H9 (cell line): ENCODE measurements at regions not wholly inside any gene's neighbourhood (a gene's known extent, or its start where the extent isn't known, plus 50 kb on each side); places are given as distances from the start of the nearest gene placed in this dataset.

Source experiments
- DNase-seq: peaks from one replicate; pipeline ENCODE4 v3.0.0-alpha.2; 2017
- H2AFZ ChIP-seq: one replicate; pipeline ENCODE4 v1.6.1; 2013; ENCODE audit warnings: mild to moderate bottlenecking, low read length, control low read depth, moderate library complexity
- H2AK5ac ChIP-seq: 2 replicates; pipeline ENCODE4 v1.6.1; 2013; ENCODE audit warnings: low read length, control low read depth, mixed read lengths; ENCODE audit not compliant: insufficient read length
- H2BK120ac ChIP-seq: one replicate; pipeline ENCODE4 v1.6.1; 2013; ENCODE audit warnings: low read depth, mild to moderate bottlenecking, low read length, control low read depth, inconsistent platforms; ENCODE audit not compliant: poor library complexity, severe bottlenecking
- H2BK12ac ChIP-seq: 2 replicates; pipeline ENCODE4 v1.6.1; 2013; ENCODE audit warnings: low read length, control low read depth, mixed read lengths, low read depth; ENCODE audit not compliant: insufficient read length
- H2BK15ac ChIP-seq: 2 replicates; pipeline ENCODE4 v1.6.1; 2013; ENCODE audit warnings: low read depth, low read length, control low read depth
- H2BK20ac ChIP-seq: one replicate; pipeline ENCODE4 v1.6.1; 2013; ENCODE audit warnings: low read depth, mild to moderate bottlenecking, low read length, control low read depth, inconsistent platforms; ENCODE audit not compliant: poor library complexity, severe bottlenecking
- H2BK5ac ChIP-seq: 2 replicates; pipeline ENCODE4 v1.6.1; 2013; ENCODE audit warnings: low read length, control low read depth, mixed read lengths; ENCODE audit not compliant: insufficient read length
- H3K14ac ChIP-seq: 2 replicates; pipeline ENCODE4 v1.6.1; 2013; ENCODE audit warnings: low read length, control low read depth; ENCODE audit not compliant: insufficient read depth
- H3K18ac ChIP-seq: 2 replicates; pipeline ENCODE4 v1.6.1; 2013; ENCODE audit warnings: low read depth, mild to moderate bottlenecking, mixed read lengths, low read length, control low read depth; ENCODE audit not compliant: insufficient read length
- H3K23ac ChIP-seq: 2 replicates; pipeline ENCODE4 v1.6.1; 2013; ENCODE audit warnings: low read length, control low read depth, mixed read lengths, low read depth; ENCODE audit not compliant: insufficient read length
- H3K23me2 ChIP-seq: 2 replicates; pipeline ENCODE4 v1.6.1; 2013; ENCODE audit warnings: low read depth, mild to moderate bottlenecking, mixed read lengths, low read length, control low read depth; ENCODE audit not compliant: insufficient read length, poor library complexity, severe bottlenecking
- H3K27ac ChIP-seq: 2 replicates; pipeline ENCODE4 v1.5.1; 2013; ENCODE audit warnings: low read length, control low read depth, mixed read lengths, low read depth; ENCODE audit not compliant: insufficient read length
- H3K27me3 ChIP-seq: 2 replicates; pipeline ENCODE4 v1.6.1; 2013; ENCODE audit warnings: low read length, control low read depth, inconsistent platforms; ENCODE audit not compliant: insufficient read depth
- H3K4ac ChIP-seq: 2 replicates; pipeline ENCODE4 v1.6.1; 2013; ENCODE audit warnings: low read depth, mild to moderate bottlenecking, control low read depth, inconsistent platforms, low read length, moderate library complexity
- H3K4me1 ChIP-seq: 2 replicates; pipeline ENCODE4 v1.6.1; 2013; ENCODE audit warnings: low read length, control low read depth, inconsistent platforms; ENCODE audit not compliant: insufficient read depth
- H3K4me2 ChIP-seq: 2 replicates; pipeline ENCODE4 v1.6.1; 2013; ENCODE audit warnings: low read length, control low read depth, mixed read lengths; ENCODE audit not compliant: insufficient read length, insufficient read depth
- H3K56ac ChIP-seq: 2 replicates; pipeline ENCODE4 v1.6.1; 2013; ENCODE audit warnings: low read depth, mild to moderate bottlenecking, mixed read lengths, low read length, control low read depth; ENCODE audit not compliant: insufficient read length
- H3K79me1 ChIP-seq: 2 replicates; pipeline ENCODE4 v1.6.1; 2013; ENCODE audit warnings: low read depth, mild to moderate bottlenecking, moderate library complexity, low read length, control low read depth, inconsistent platforms; ENCODE audit not compliant: insufficient read depth, poor library complexity, severe bottlenecking
- H3K79me2 ChIP-seq: 2 replicates; pipeline ENCODE4 v1.6.1; 2013; ENCODE audit warnings: low read length, control low read depth, inconsistent platforms; ENCODE audit not compliant: insufficient read depth
- H3K9ac ChIP-seq: 2 replicates; pipeline ENCODE4 v1.6.1; 2013; ENCODE audit warnings: low read length, control low read depth, mixed read lengths; ENCODE audit not compliant: insufficient read length; ENCODE audit errors: extremely low read depth
- H3K9me3 ChIP-seq: one replicate; pipeline ENCODE4 v1.6.1; 2013; ENCODE audit warnings: low read depth, low read length, inconsistent platforms; ENCODE audit not compliant: control insufficient read depth
- H3T11ph ChIP-seq: one replicate; pipeline ENCODE4 v1.6.1; 2013; ENCODE audit warnings: mild to moderate bottlenecking, low read length, control low read depth, inconsistent platforms
- H4K20me1 ChIP-seq: one replicate; pipeline ENCODE4 v1.6.1; 2013; ENCODE audit not compliant: control insufficient read depth, insufficient read length, insufficient read depth
- H4K5ac ChIP-seq: 2 replicates; pipeline ENCODE4 v1.6.1; 2013; ENCODE audit warnings: low read depth, mild to moderate bottlenecking, mixed read lengths, low read length, control low read depth; ENCODE audit not compliant: insufficient read length
- H4K8ac ChIP-seq: replicated peaks from 2 replicates; pipeline ENCODE4 v1.6.1; 2013; ENCODE audit warnings: low read length, control low read depth, mixed read lengths, low read depth; ENCODE audit not compliant: insufficient read length
- H4K91ac ChIP-seq: 2 replicates; pipeline ENCODE4 v1.6.1; 2013; ENCODE audit warnings: low read depth, mild to moderate bottlenecking, moderate library complexity, mixed read lengths, low read length, control low read depth; ENCODE audit not compliant: insufficient read length
- H3K27ac Mint-ChIP-seq, 3 experiments: 2 replicates in 2 of 3; 3 replicates in 1 of 3; pipeline ENCODE4 v1.8.0; 2020 to 2021; ENCODE audit warnings: mixed read lengths in 3 of 3, mild to moderate bottlenecking in 1 of 3, moderate library complexity in 1 of 3
- H3K27me3 Mint-ChIP-seq: 2 replicates; pipeline ENCODE4 v1.8.0; 2021; ENCODE audit warnings: low read depth, mild to moderate bottlenecking, moderate library complexity, mixed read lengths
- H3K36me3 Mint-ChIP-seq, 3 experiments: 2 replicates in 2 of 3; 3 replicates in 1 of 3; pipeline ENCODE4 v1.8.0; 2020 to 2021; ENCODE audit warnings: low read depth in 3 of 3, mixed read lengths in 3 of 3; ENCODE audit not compliant: insufficient read depth in 1 of 3
- H3K4me1 Mint-ChIP-seq, 2 experiments: 2 replicates each; pipeline ENCODE4 v1.8.0; 2020; ENCODE audit warnings: mixed read lengths in 2 of 2
- H3K4me3 Mint-ChIP-seq, 2 experiments: 2 replicates in 1 of 2; 3 replicates in 1 of 2; pipeline ENCODE4 v1.8.0; 2020 to 2021; ENCODE audit warnings: mild to moderate bottlenecking in 2 of 2, mixed read lengths in 2 of 2, moderate library complexity in 1 of 2
- H3K9me3 Mint-ChIP-seq, 2 experiments: 2 replicates in 1 of 2; 3 replicates in 1 of 2; pipeline ENCODE4 v1.8.0; 2020; ENCODE audit warnings: mild to moderate bottlenecking in 2 of 2, mixed read lengths in 2 of 2, moderate library complexity in 1 of 2
- WGBS: extraction: QIAGEN DNeasy Blood & Tissue Kit; methylation state at CpG from one replicate; pipeline ENCODE4 v1.1.7; 2013; ENCODE audit warnings: missing lambda C conversion rate, low lambda C conversion rate, mixed read lengths; ENCODE audit not compliant: insufficient read length; ENCODE audit errors: extremely low coverage; 5-methylcytosine and 5-hydroxymethylcytosine counted together
- TF ChIP-seq, protein P1 (sequence below): fragments of 200-600 bp; sonication (generic); conservative IDR thresholded peaks from 3 replicates; pipeline ENCODE4 v1.8.0; 2021; ENCODE audit warnings: antibody characterized with exemption, mild to moderate bottlenecking

DNA sequence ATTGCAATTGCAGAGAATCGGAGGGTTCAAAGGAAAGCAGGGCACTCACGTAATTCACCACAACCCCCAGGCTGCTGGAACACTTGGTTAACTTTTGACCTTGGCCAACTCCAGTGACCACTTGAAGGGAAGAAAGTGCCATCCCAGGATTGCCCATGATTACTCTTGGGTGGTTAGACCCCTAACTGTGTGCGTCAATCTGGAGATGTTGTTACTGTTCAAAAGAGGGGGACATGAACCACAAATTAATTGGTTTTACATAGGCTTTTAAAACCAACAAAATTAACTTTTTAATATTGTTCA, 50.1 kb upstream of the NCOA3 start:
- H3K4ac ChIP-seq, result no peak overlapping the region
- no peak overlapping the region for H3K27ac Mint-ChIP-seq
- H2BK20ac ChIP-seq, result no peak overlapping the region
- H4K8ac ChIP-seq, result no peak overlapping the region
- no peaks in the 10 kb centered on the region for H3K79me2 ChIP-seq
- H3K23ac ChIP-seq, result no peak overlapping the region
- no peaks in the 10 kb centered on the region for H3K4me1 ChIP-seq
- H4K91ac ChIP-seq, result no peak overlapping the region
- no peak overlapping the region for H3K4me3 Mint-ChIP-seq
- no peaks in the 10 kb centered on the region for H3K27me3 Mint-ChIP-seq
- H3K56ac ChIP-seq, result no peak overlapping the region
- no peak overlapping the region for H3K4me2 ChIP-seq
- peaks cover 2 to 3% of the 10 kb centered on the region in 2 experiments; a peak in 2 of 4 replicates for H3K4me1 Mint-ChIP-seq
- H2AK5ac ChIP-seq, result no peak overlapping the region
- no peak overlapping the region for H3K18ac ChIP-seq
- H2BK12ac ChIP-seq, result no peak overlapping the region
- no peaks in the 10 kb centered on the region for H3K79me1 ChIP-seq
- no peak overlapping the region for H2BK15ac ChIP-seq
- H3K9ac ChIP-seq, result no peak overlapping the region
- no peak overlapping the region for H2AFZ ChIP-seq
- no peaks in the 10 kb centered on the region for H3K9me3 Mint-ChIP-seq
- TF ChIP-seq, protein P1, sequence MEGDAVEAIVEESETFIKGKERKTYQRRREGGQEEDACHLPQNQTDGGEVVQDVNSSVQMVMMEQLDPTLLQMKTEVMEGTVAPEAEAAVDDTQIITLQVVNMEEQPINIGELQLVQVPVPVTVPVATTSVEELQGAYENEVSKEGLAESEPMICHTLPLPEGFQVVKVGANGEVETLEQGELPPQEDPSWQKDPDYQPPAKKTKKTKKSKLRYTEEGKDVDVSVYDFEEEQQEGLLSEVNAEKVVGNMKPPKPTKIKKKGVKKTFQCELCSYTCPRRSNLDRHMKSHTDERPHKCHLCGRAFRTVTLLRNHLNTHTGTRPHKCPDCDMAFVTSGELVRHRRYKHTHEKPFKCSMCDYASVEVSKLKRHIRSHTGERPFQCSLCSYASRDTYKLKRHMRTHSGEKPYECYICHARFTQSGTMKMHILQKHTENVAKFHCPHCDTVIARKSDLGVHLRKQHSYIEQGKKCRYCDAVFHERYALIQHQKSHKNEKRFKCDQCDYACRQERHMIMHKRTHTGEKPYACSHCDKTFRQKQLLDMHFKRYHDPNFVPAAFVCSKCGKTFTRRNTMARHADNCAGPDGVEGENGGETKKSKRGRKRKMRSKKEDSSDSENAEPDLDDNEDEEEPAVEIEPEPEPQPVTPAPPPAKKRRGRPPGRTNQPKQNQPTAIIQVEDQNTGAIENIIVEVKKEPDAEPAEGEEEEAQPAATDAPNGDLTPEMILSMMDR, result no peak
- no peak overlapping the region for H4K5ac ChIP-seq
- H2BK120ac ChIP-seq, result no peak overlapping the region
- no peak overlapping the region for H3K27ac ChIP-seq
- no peaks in the 10 kb centered on the region for H4K20me1 ChIP-seq
- no peaks in the 10 kb centered on the region for H3K9me3 ChIP-seq
- H3K14ac ChIP-seq, result no peak overlapping the region
- no peaks in the 10 kb centered on the region for H3K36me3 Mint-ChIP-seq
- no peaks in the 10 kb centered on the region for H3K23me2 ChIP-seq
- H3K27me3 ChIP-seq, result no peaks in the 10 kb centered on the region
- DNase-seq, result no peak
- H2BK5ac ChIP-seq, result no peak overlapping the region
- no CpG with 5 or more reads among the region's 3 CpGs for WGBS
- H3T11ph ChIP-seq, result no peak overlapping the region
